Tibial nerve (tissue), 4 donors: ENCODE measurements at regions not wholly inside any gene's neighbourhood (a gene's known extent, or its start where the extent isn't known, plus 50 kb on each side); places are given as distances from the start of the nearest gene placed in this dataset.

Experiments
- DNase-seq, 2 donors: peaks; one replicate each; pipeline ENCODE4 v3.0.0-alpha.2; 2019; ENCODE audit warnings: low spot score in 2 of 2
- H3K27ac ChIP-seq, 4 donors: fragments of 200-600 bp; sonication (generic) in 3 of 4; one replicate each; pipeline ENCODE4 v1.5.1; 2017 to 2019; ENCODE audit warnings: mild to moderate bottlenecking in 1 of 4
- H3K27me3 ChIP-seq, 2 donors: fragments of 200-600 bp; sonication (generic) in 1 of 2; one replicate each; pipeline versions ENCODE4 v1.5.1 to v1.6.0; 2017 to 2019
- H3K36me3 ChIP-seq, 3 donors: fragments of 200-600 bp; sonication (generic); one replicate each; pipeline ENCODE4 v1.5.1; 2018 to 2019
- H3K4me1 ChIP-seq, 4 donors: fragments of 200-600 bp; sonication (generic) in 3 of 4; one replicate each; pipeline ENCODE4 v1.5.1; 2017 to 2019
- H3K4me3 ChIP-seq, 4 donors: fragments of 200-600 bp; sonication (generic) in 3 of 4; one replicate each; pipeline ENCODE4 v1.5.1; 2017 to 2019; ENCODE audit warnings: mild to moderate bottlenecking in 1 of 4, moderate library complexity in 1 of 4
- H3K9me3 ChIP-seq, 4 donors: fragments of 200-600 bp; sonication (generic) in 3 of 4; one replicate each; pipeline ENCODE4 v1.5.1; 2017 to 2019
- CTCF ChIP-seq, 5 experiments: fragments of 200-600 bp in 3 of 5; fragments of 450-650 bp in 2 of 5; sonication (generic) in 3 of 5; IDR thresholded peaks; one replicate each; pipeline ENCODE4 v1.5.1; 2016 to 2019; ENCODE audit warnings: antibody characterized with exemption in 5 of 5, mild to moderate bottlenecking in 3 of 5, moderate library complexity in 2 of 5
- EP300 ChIP-seq, 2 donors: sonication (generic); formaldehyde crosslinking; IDR thresholded peaks; one replicate each; pipeline ENCODE4 v1.6.1; 2017; ENCODE audit warnings: antibody characterized with exemption in 2 of 2, mild to moderate bottlenecking in 1 of 2
- POLR2A ChIP-seq, 2 donors: fragments of 450-650 bp; IDR thresholded peaks; one replicate each; pipeline ENCODE4 v1.6.1; 2017; ENCODE audit warnings: antibody characterized with exemption in 2 of 2, mild to moderate bottlenecking in 2 of 2, moderate library complexity in 2 of 2
- WGBS, 2 donors: methylation state at CpG; one replicate each; pipeline ENCODE4 v1.1.5; 2018; 5-methylcytosine and 5-hydroxymethylcytosine counted together

- WGBS, 2 donors = 39 to 52% methylated on average over 13 of the region's 13 CpGs
- peak; percentile 57 to 68 for DNase-seq
- Histone ChIP-seq H3K9me3 (no peaks in the 10 kb centered on the region), H3K27me3 (no peaks in the 10 kb centered on the region), H3K27ac (peak overlapping the region in 2 of 4 donors; percentile 53 to 64), H3K4me1 (peaks cover 0 to 27% (median 11%) of the 10 kb centered on the region in 4 donors), H3K36me3 (no peaks in the 10 kb centered on the region), H3K4me3 (peak overlapping the region in 1 of 4 donors; percentile 6)
- TF ChIP-seq POLR2A (IDR thresholded peaks at IDR 0.05) (no peak), EP300 (IDR thresholded peaks at IDR 0.05) (peak in 1 of 2 donors; percentile 57)
Measured at GRCh38 chr3:195003006-195003892, 267.7 kb downstream of the XXYLT1 start.

- WGBS, 2 donors = 93 to 94% methylated on average over 8 of the region's 8 CpGs
- H3K27me3 ChIP-seq = no peaks in the 10 kb centered on the region
- H3K9me3 ChIP-seq = no peaks in the 10 kb centered on the region
- H3K4me1 ChIP-seq = peaks cover 0 to 27% (median 11%) of the 10 kb centered on the region in 4 donors
- TF ChIP-seq POLR2A (IDR thresholded peaks at IDR 0.05) (no peak), CTCF (IDR thresholded peaks at IDR 0.05) (no peak), EP300 (IDR thresholded peaks at IDR 0.05) (no peak)
- no peak for DNase-seq
- no peak overlapping the region for H3K4me3 ChIP-seq
- H3K36me3 ChIP-seq = no peaks in the 10 kb centered on the region
- no peak overlapping the region for H3K27ac ChIP-seq
Measured at GRCh38 chr3:195003893-195004289, 267.1 kb downstream of the XXYLT1 start.

GRCh38 chr3:195004512-195005250, 266.3 kb downstream of the XXYLT1 start:
- TF ChIP-seq CTCF (IDR thresholded peaks at IDR 0.05) = no peak
- TF ChIP-seq EP300 (IDR thresholded peaks at IDR 0.05) = no peak
- TF ChIP-seq POLR2A (IDR thresholded peaks at IDR 0.05) = no peak
- WGBS, 2 donors = 87 to 88% methylated on average over 9 of the region's 9 CpGs
- peaks cover 0 to 27% (median 11%) of the 10 kb centered on the region in 4 donors for H3K4me1 ChIP-seq
- no peaks in the 10 kb centered on the region for H3K36me3 ChIP-seq
- H3K27ac ChIP-seq = no peak overlapping the region
- H3K4me3 ChIP-seq = no peak overlapping the region
- no peaks in the 10 kb centered on the region for H3K27me3 ChIP-seq
- H3K9me3 ChIP-seq = no peaks in the 10 kb centered on the region
- no peak for DNase-seq

- no peak overlapping the region for H3K27ac ChIP-seq
- no peaks in the 10 kb centered on the region for H3K27me3 ChIP-seq
- TF ChIP-seq CTCF (IDR thresholded peaks at IDR 0.05) (no peak), POLR2A (IDR thresholded peaks at IDR 0.05) (no peak), EP300 (IDR thresholded peaks at IDR 0.05) (no peak)
- H3K4me1 ChIP-seq = peaks cover 0 to 27% (median 11%) of the 10 kb centered on the region in 4 donors
- DNase-seq = no peak
- WGBS, 2 donors = 84 to 87% methylated on average over 7 of the region's 7 CpGs
- no peaks in the 10 kb centered on the region for H3K9me3 ChIP-seq
- no peak overlapping the region for H3K4me3 ChIP-seq
- H3K36me3 ChIP-seq = no peaks in the 10 kb centered on the region
Measured at GRCh38 chr3:195005251-195005620, 265.7 kb downstream of the XXYLT1 start.

- TF ChIP-seq POLR2A (IDR thresholded peaks at IDR 0.05) = no peak
- TF ChIP-seq EP300 (IDR thresholded peaks at IDR 0.05) = no peak
- no peak for TF ChIP-seq CTCF (IDR thresholded peaks at IDR 0.05)
- no peaks in the 10 kb centered on the region for H3K36me3 ChIP-seq
Measured at GRCh38 chr3:195005759-195006510, 265.0 kb downstream of the XXYLT1 start.

More at GRCh38 chr3:195005759-195006510, 265.0 kb downstream of the XXYLT1 start:
- H3K4me1 ChIP-seq = peaks cover 0 to 27% (median 11%) of the 10 kb centered on the region in 4 donors
- no peak overlapping the region for H3K27ac ChIP-seq
- H3K9me3 ChIP-seq = no peaks in the 10 kb centered on the region
- no peak for DNase-seq
- H3K27me3 ChIP-seq = no peaks in the 10 kb centered on the region
- 83% methylated on average over 10 to 18 of the region's 18 CpGs for WGBS, 2 donors
- H3K4me3 ChIP-seq = no peak overlapping the region
